Endodermal cell (in vitro differentiated cells): ENCODE measurements at regions not wholly inside any gene's neighbourhood (a gene's known extent, or its start where the extent isn't known, plus 50 kb on each side); places are given as distances from the start of the nearest gene placed in this dataset.

Source experiments
- DNase-seq: peaks from one replicate; pipeline ENCODE4 v3.0.0-alpha.2; 2017
- H3K27ac ChIP-seq: 2 replicates; pipeline ENCODE4 v1.5.1; 2013; ENCODE audit warnings: mild to moderate bottlenecking, low read depth, low read length, moderate library complexity
- H3K27me3 ChIP-seq: 2 replicates; pipeline ENCODE4 v1.6.1; 2013; ENCODE audit warnings: mild to moderate bottlenecking, low read length, moderate library complexity; ENCODE audit not compliant: insufficient read depth, control insufficient read depth, poor library complexity, severe bottlenecking
- H3K36me3 ChIP-seq: 2 replicates; pipeline ENCODE4 v1.7.0; 2013; ENCODE audit warnings: mild to moderate bottlenecking, low read length, moderate library complexity; ENCODE audit not compliant: control insufficient read depth, insufficient read depth
- H3K4me1 ChIP-seq: one replicate; pipeline ENCODE4 v1.7.0; 2013; ENCODE audit warnings: low read length; ENCODE audit not compliant: control insufficient read depth, insufficient read depth
- H3K4me3 ChIP-seq: 2 replicates; pipeline ENCODE4 v1.5.1; 2013; ENCODE audit warnings: mild to moderate bottlenecking, low read length, moderate library complexity
- H3K9ac ChIP-seq: 2 replicates; pipeline ENCODE4 v1.6.1; 2013; ENCODE audit warnings: mild to moderate bottlenecking, low read length, moderate library complexity; ENCODE audit not compliant: poor library complexity, severe bottlenecking; ENCODE audit errors: extremely low read depth
- H3K9me3 ChIP-seq: 2 replicates; pipeline ENCODE4 v1.6.1; 2013; ENCODE audit warnings: mild to moderate bottlenecking, low read length, moderate library complexity; ENCODE audit not compliant: control insufficient read depth
- H3K27ac Mint-ChIP-seq: 2 replicates; pipeline ENCODE4 v1.8.0; 2020; ENCODE audit warnings: mixed read lengths
- H3K27me3 Mint-ChIP-seq: 2 replicates; pipeline ENCODE4 v1.8.0; 2021; ENCODE audit warnings: mild to moderate bottlenecking, mixed read lengths; ENCODE audit not compliant: insufficient read depth
- H3K36me3 Mint-ChIP-seq: 2 replicates; pipeline ENCODE4 v1.8.0; 2020; ENCODE audit warnings: low read depth, mixed read lengths
- H3K4me1 Mint-ChIP-seq: 2 replicates; pipeline ENCODE4 v1.8.0; 2020; ENCODE audit warnings: mixed read lengths
- H3K4me3 Mint-ChIP-seq: 2 replicates; pipeline ENCODE4 v1.8.0; 2020; ENCODE audit warnings: mild to moderate bottlenecking, moderate library complexity, mixed read lengths
- H3K9me3 Mint-ChIP-seq: 2 replicates; pipeline ENCODE4 v1.8.0; 2020; ENCODE audit warnings: mild to moderate bottlenecking, mixed read lengths
- WGBS, 2 experiments: methylation state at CpG; one replicate each; pipeline versions ENCODE4 v1.1.5 to v1.1.7; 2013; ENCODE audit warnings: missing lambda C conversion rate in 2 of 2, mixed read lengths in 1 of 2; ENCODE audit not compliant: insufficient coverage in 1 of 2, insufficient read length in 1 of 2; 5-methylcytosine and 5-hydroxymethylcytosine counted together
- TF ChIP-seq, protein P1 (sequence below): fragments of 200-600 bp; sonication (generic); conservative IDR thresholded peaks from 2 replicates; pipeline ENCODE4 v1.5.0; 2021; ENCODE audit warnings: antibody characterized with exemption, mild to moderate bottlenecking

DNA sequence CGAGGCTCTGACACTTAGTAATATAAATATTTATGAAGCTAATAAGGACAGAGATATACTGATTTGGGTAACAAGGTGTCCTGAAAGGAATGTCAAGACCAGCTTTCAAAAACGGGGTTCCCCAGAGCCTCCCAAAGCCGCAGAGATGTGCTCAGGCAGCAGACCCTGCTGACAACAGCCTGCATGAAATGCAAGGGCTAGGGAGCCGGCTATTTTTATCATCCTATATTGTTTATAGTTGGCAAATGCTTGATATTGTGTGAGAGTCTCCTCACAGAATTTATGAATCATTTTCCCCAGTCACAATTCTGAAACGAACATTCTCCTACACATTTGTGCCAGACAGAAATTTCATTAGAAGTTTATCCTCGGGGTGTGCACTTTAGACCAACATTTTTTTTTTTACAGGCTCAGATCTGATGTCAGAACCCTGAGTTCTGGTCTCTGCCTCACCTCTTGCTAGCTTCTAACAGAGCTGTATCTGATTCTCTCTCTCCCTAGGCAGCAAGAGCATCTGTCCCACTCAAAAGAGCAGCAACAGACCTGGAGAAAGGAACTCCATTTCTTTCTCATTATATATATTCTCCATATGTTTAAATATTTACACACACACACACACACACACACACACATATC is 302.3 kb upstream of the PLD5 start:
- Histone ChIP-seq H3K9ac (no peak overlapping the region), H3K4me1 (no peaks in the 10 kb centered on the region), H3K9me3 (no peaks in the 10 kb centered on the region), H3K4me3 (no peak overlapping the region), H3K27ac (no peak overlapping the region), H3K36me3 (no peaks in the 10 kb centered on the region), H3K27me3 (peaks cover 12% of the 10 kb centered on the region)
- no peak for DNase-seq
- H3K36me3 Mint-ChIP-seq = no peaks in the 10 kb centered on the region
- TF ChIP-seq, protein P1, sequence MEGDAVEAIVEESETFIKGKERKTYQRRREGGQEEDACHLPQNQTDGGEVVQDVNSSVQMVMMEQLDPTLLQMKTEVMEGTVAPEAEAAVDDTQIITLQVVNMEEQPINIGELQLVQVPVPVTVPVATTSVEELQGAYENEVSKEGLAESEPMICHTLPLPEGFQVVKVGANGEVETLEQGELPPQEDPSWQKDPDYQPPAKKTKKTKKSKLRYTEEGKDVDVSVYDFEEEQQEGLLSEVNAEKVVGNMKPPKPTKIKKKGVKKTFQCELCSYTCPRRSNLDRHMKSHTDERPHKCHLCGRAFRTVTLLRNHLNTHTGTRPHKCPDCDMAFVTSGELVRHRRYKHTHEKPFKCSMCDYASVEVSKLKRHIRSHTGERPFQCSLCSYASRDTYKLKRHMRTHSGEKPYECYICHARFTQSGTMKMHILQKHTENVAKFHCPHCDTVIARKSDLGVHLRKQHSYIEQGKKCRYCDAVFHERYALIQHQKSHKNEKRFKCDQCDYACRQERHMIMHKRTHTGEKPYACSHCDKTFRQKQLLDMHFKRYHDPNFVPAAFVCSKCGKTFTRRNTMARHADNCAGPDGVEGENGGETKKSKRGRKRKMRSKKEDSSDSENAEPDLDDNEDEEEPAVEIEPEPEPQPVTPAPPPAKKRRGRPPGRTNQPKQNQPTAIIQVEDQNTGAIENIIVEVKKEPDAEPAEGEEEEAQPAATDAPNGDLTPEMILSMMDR = no peak
- 80 to 100% methylated on average over 2 to 5 of the region's 6 CpGs for WGBS, 2 experiments
- no peaks in the 10 kb centered on the region for H3K4me1 Mint-ChIP-seq
- H3K4me3 Mint-ChIP-seq = no peak overlapping the region
- no peaks in the 10 kb centered on the region for H3K9me3 Mint-ChIP-seq
- no peak overlapping the region for H3K27ac Mint-ChIP-seq
- H3K27me3 Mint-ChIP-seq = peaks cover 10% of the 10 kb centered on the region

DNA sequence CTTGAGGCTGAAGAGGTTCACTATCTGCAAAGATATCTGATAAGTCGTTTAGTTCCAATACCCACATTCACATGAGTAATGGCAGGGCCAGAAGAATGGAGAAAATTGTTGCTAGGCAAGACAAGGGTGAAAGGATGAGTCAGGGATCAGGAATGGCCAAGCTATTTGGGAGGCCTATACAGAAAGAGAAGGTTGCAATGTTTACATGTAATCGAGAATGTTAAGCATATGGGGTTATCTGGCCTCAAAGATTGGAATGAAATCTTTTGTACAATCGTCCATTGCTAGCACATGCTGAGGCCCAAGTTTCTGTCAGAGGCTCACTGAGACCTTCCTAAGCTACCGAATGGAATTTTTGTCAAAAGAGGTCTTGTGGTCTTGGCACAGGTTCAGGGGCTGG is 299.9 kb upstream of the PLD5 start:
- no peak overlapping the region for H3K27ac Mint-ChIP-seq
- Histone ChIP-seq H3K9me3 (no peaks in the 10 kb centered on the region), H3K27ac (no peak overlapping the region), H3K36me3 (no peaks in the 10 kb centered on the region), H3K9ac (no peak overlapping the region), H3K4me3 (no peak overlapping the region), H3K27me3 (peaks cover 12% of the 10 kb centered on the region), H3K4me1 (no peaks in the 10 kb centered on the region)
- DNase-seq = no peak
- H3K4me3 Mint-ChIP-seq = no peak overlapping the region
- H3K27me3 Mint-ChIP-seq = peaks cover 10% of the 10 kb centered on the region
- H3K36me3 Mint-ChIP-seq = no peaks in the 10 kb centered on the region
- H3K4me1 Mint-ChIP-seq = no peaks in the 10 kb centered on the region
- WGBS, 2 experiments = 76 to 78% methylated on average over 3 to 4 of the region's 4 CpGs
- no peaks in the 10 kb centered on the region for H3K9me3 Mint-ChIP-seq
- TF ChIP-seq, protein P1 = no peak

DNA sequence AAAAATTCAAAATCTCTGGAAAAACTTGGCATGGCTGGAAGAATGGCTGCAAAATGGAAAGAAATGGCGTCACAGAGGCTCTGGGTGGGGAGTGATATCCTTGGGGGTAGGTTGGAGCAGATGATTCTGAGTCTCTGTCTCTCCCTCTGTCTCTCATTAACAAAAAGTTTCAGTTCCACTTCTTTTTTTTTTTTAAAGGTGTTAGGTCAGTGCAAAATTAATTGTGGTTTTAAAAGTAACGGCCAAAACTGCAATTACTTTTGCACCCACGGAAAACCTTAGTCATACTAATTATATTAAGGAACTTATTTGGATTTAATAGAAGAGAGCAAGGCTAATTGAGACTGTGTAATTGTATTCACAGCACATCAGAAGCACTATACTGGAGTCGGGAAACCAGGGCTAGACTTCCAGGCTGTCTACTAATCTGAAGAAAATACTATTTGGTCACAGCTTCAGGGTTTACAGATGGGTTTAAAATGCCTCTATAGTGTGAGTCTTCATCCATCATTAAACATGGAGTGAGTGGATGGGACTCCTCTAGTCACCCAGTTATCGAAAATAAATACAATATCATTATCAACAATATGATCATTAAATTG is 289.1 kb upstream of the PLD5 start:
- H3K4me1 Mint-ChIP-seq = no peaks in the 10 kb centered on the region
- no peak overlapping the region for H3K4me3 Mint-ChIP-seq
- WGBS, 2 experiments = 94% methylated on average over 2 of the region's 5 CpGs

More for the DNA sequence above, 289.1 kb upstream of the PLD5 start:
- Histone ChIP-seq H3K9me3 (no peaks in the 10 kb centered on the region), H3K27ac (no peak overlapping the region), H3K36me3 (no peaks in the 10 kb centered on the region), H3K27me3 (no peaks in the 10 kb centered on the region), H3K9ac (no peak overlapping the region), H3K4me1 (no peaks in the 10 kb centered on the region), H3K4me3 (no peak overlapping the region)
- H3K27me3 Mint-ChIP-seq = no peaks in the 10 kb centered on the region
- no peak overlapping the region for H3K27ac Mint-ChIP-seq
- H3K9me3 Mint-ChIP-seq = no peaks in the 10 kb centered on the region
- H3K36me3 Mint-ChIP-seq = no peaks in the 10 kb centered on the region
- TF ChIP-seq, protein P1 = no peak
- no peak for DNase-seq
